HL-60 (cell line): ENCODE measurements at regions not wholly inside any gene's neighbourhood (a gene's known extent, or its start where the extent isn't known, plus 50 kb on each side); places are given as distances from the start of the nearest gene placed in this dataset.

Experiments used
- CTCF ChIP-seq: IDR thresholded peaks from one replicate; pipeline ENCODE4 v1.5.1; 2011; ENCODE audit warnings: low read length, control low read depth, inconsistent platforms; ENCODE audit not compliant: insufficient read depth
- GABPA ChIP-seq: IDR thresholded peaks from 2 replicates; pipeline ENCODE4 v1.6.1; 2012; ENCODE audit warnings: low read depth
- POLR2AphosphoS5 ChIP-seq: IDR thresholded peaks from 2 replicates; pipeline ENCODE4 v1.6.1; 2012; ENCODE audit warnings: low read depth
- REST ChIP-seq: IDR thresholded peaks from 2 replicates; pipeline ENCODE4 v1.6.1; 2012; ENCODE audit warnings: low read depth; ENCODE audit not compliant: insufficient replicate concordance
- SPI1 ChIP-seq: IDR thresholded peaks from 2 replicates; pipeline ENCODE4 v1.6.1; 2012; ENCODE audit warnings: low read depth, mild to moderate bottlenecking, borderline replicate concordance

GRCh38 chr2:125243074-125243473, 1218.0 kb downstream of the CNTNAP5 start:
- TF ChIP-seq POLR2AphosphoS5 (no peak), CTCF (no peak), SPI1 (no peak), GABPA (no peak), REST (no peak)
